HL-60 (cell line): ENCODE measurements at regions not wholly inside any gene's neighbourhood (a gene's known extent, or its start where the extent isn't known, plus 50 kb on each side); places are given as distances from the start of the nearest gene placed in this dataset.

Source experiments
- DNase-seq, 2 experiments: peaks; one replicate each; pipeline ENCODE4 v3.0.0-alpha.2; 2010 to 2020; ENCODE audit warnings: low read depth in 1 of 2, low spot score in 1 of 2
- H3K27ac ChIP-seq: fragments of 250-450 bp; sonication (Bioruptor Pico); replicated peaks from 2 replicates; pipeline ENCODE4 v1.5.1; 2020; ENCODE audit warnings: mild to moderate bottlenecking, moderate library complexity
- H3K27me3 ChIP-seq: fragments of 250-450 bp; sonication (Bioruptor Pico); 2 replicates; pipeline ENCODE4 v1.5.1; 2021; ENCODE audit warnings: mild to moderate bottlenecking, moderate library complexity; ENCODE audit not compliant: insufficient read depth, poor library complexity, severe bottlenecking
- H3K4me3 ChIP-seq: replicated peaks from 2 replicates; pipeline ENCODE4 v1.5.1; 2011; ENCODE audit warnings: mild to moderate bottlenecking, control low read depth, low read length; ENCODE audit not compliant: insufficient read depth
- GABPA ChIP-seq: IDR thresholded peaks from 2 replicates; pipeline ENCODE4 v1.6.1; 2012; ENCODE audit warnings: low read depth
- POLR2AphosphoS5 ChIP-seq: IDR thresholded peaks from 2 replicates; pipeline ENCODE4 v1.6.1; 2012; ENCODE audit warnings: low read depth
- SPI1 ChIP-seq: IDR thresholded peaks from 2 replicates; pipeline ENCODE4 v1.6.1; 2012; ENCODE audit warnings: low read depth, mild to moderate bottlenecking, borderline replicate concordance
- TF ChIP-seq, protein P1 (sequence below): IDR thresholded peaks from 2 replicates; pipeline ENCODE4 v1.6.1; 2012; ENCODE audit warnings: low read depth; ENCODE audit not compliant: insufficient replicate concordance
- TF ChIP-seq, protein P2 (sequence below): IDR thresholded peaks from one replicate; pipeline ENCODE4 v1.5.1; 2011; ENCODE audit warnings: low read length, control low read depth, inconsistent platforms; ENCODE audit not compliant: insufficient read depth

DNA sequence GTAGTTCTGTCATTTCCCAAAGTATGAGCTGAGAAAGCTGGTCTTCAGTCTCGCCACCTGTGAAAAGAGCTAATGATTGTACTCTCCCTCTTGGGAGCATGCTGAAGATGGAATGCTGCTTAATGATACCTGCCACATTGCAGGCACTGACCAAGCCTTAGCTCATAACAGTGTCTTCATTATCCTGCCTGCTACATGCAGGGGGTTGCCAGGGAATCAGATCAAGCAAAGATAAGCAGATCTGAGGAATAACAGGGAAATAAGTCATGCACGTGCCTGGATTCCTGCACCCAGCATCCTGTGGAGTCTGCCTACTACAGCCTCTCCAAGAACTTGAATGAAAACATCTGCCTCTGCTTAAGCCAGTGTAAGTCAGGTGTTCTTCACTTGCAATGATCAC is 667.3 kb downstream of the NPHP4 start:
- DNase-seq = no peak
- TF ChIP-seq SPI1 (no peak), GABPA (no peak), POLR2AphosphoS5 (no peak)
- TF ChIP-seq, protein P1, sequence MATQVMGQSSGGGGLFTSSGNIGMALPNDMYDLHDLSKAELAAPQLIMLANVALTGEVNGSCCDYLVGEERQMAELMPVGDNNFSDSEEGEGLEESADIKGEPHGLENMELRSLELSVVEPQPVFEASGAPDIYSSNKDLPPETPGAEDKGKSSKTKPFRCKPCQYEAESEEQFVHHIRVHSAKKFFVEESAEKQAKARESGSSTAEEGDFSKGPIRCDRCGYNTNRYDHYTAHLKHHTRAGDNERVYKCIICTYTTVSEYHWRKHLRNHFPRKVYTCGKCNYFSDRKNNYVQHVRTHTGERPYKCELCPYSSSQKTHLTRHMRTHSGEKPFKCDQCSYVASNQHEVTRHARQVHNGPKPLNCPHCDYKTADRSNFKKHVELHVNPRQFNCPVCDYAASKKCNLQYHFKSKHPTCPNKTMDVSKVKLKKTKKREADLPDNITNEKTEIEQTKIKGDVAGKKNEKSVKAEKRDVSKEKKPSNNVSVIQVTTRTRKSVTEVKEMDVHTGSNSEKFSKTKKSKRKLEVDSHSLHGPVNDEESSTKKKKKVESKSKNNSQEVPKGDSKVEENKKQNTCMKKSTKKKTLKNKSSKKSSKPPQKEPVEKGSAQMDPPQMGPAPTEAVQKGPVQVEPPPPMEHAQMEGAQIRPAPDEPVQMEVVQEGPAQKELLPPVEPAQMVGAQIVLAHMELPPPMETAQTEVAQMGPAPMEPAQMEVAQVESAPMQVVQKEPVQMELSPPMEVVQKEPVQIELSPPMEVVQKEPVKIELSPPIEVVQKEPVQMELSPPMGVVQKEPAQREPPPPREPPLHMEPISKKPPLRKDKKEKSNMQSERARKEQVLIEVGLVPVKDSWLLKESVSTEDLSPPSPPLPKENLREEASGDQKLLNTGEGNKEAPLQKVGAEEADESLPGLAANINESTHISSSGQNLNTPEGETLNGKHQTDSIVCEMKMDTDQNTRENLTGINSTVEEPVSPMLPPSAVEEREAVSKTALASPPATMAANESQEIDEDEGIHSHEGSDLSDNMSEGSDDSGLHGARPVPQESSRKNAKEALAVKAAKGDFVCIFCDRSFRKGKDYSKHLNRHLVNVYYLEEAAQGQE = no peak
- TF ChIP-seq, protein P2, sequence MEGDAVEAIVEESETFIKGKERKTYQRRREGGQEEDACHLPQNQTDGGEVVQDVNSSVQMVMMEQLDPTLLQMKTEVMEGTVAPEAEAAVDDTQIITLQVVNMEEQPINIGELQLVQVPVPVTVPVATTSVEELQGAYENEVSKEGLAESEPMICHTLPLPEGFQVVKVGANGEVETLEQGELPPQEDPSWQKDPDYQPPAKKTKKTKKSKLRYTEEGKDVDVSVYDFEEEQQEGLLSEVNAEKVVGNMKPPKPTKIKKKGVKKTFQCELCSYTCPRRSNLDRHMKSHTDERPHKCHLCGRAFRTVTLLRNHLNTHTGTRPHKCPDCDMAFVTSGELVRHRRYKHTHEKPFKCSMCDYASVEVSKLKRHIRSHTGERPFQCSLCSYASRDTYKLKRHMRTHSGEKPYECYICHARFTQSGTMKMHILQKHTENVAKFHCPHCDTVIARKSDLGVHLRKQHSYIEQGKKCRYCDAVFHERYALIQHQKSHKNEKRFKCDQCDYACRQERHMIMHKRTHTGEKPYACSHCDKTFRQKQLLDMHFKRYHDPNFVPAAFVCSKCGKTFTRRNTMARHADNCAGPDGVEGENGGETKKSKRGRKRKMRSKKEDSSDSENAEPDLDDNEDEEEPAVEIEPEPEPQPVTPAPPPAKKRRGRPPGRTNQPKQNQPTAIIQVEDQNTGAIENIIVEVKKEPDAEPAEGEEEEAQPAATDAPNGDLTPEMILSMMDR = no peak
- H3K4me3 ChIP-seq = no peak overlapping the region

DNA sequence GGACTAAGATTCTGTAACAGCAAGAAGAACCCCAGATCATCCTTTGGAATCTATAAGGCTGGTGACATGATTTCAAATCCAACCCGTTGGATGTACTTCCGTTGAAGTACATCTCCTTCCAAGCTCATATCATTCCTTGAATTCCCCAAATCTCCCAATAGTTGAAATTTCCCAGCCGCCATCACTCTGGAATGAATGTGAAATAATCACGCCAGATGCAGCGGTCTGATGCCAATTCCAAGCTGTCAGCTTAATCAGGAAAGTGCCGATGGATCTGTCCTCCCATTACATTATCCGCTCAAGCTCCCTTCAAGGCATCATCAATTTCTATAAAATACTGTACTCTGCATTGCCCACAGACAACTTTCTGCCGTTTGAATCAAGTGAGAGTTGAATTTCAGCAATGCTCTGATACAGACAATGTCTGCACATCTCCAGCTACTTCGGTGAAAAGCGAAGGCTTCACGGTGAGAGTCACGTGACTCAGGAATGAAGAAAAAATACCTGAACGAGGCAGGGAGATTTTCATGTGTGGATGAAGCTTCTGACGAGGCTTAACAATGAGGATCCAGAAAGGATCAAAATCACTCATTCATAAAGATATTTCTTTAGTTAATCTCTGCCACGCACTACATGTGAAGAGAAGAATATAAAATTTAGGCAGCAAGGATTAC is 663.9 kb downstream of the AJAP1 start:
- TF ChIP-seq, protein P1 = no peak
- TF ChIP-seq, protein P2 = no peak
- no peak for TF ChIP-seq POLR2AphosphoS5
- TF ChIP-seq GABPA = no peak
- TF ChIP-seq SPI1 = no peak
- Histone ChIP-seq H3K27me3 (no peaks in the 10 kb centered on the region), H3K27ac (no peak overlapping the region), H3K4me3 (no peak overlapping the region)
- DNase-seq = no peak

More for the DNA sequence above, 667.3 kb downstream of the NPHP4 start:
- H3K27me3 ChIP-seq = no peaks in the 10 kb centered on the region
- no peak overlapping the region for H3K27ac ChIP-seq

DNA sequence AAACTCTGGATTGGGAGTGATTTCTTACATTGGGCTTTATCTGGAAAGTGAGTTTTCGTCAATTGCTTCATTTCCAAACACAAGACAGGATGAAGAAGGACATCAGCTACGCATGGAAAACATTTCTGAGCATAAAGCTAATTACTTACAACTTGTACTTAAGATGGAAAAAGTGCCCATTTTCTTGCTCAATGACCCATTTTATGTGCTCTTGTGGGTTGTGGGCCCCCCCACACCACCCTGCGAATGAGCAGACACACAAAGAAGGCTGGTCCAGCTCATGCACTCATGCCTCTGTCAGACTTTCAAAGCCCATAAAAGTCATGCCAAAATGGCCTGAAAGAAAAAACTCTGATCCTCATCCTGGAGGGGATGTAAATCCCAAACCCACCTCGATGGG is 663.0 kb downstream of the AJAP1 start:
- DNase-seq = no peak
- TF ChIP-seq, protein P2 = no peak
- TF ChIP-seq, protein P1 = no peak
- TF ChIP-seq SPI1 = no peak
- TF ChIP-seq GABPA = no peak
- TF ChIP-seq POLR2AphosphoS5 = no peak
- Histone ChIP-seq H3K27ac (no peak overlapping the region), H3K4me3 (no peak overlapping the region), H3K27me3 (no peaks in the 10 kb centered on the region)
